ENCODE measurements at regions not wholly inside any gene's neighbourhood (a gene's known extent, or its start where the extent isn't known, plus 50 kb on each side); places are given as distances from the start of the nearest gene placed in this dataset.

GRCh38 chr19:28372576-28373247 lies 840.2 kb downstream of the UQCRFS1 start:
- WGBS (ENCODE audit: extremely low coverage, insufficient read length, low lambda C conversion rate), result no CpG with 5 or more reads among the region's 4 CpGs
- Histone ChIP-seq H2BK120ac (ENCODE audit: low read depth, low read length, poor library complexity, severe bottlenecking) (no peak overlapping the region), H2AK5ac (ENCODE audit: insufficient read length, low read length) (no peak overlapping the region), H2BK5ac (ENCODE audit: insufficient read length, low read length) (no peak overlapping the region), H3K27ac (ENCODE audit: insufficient read length, low read depth, low read length) (no peak overlapping the region), H3K9ac (ENCODE audit: extremely low read depth, insufficient read length, low read length) (no peak overlapping the region), H2AFZ (ENCODE audit: low read length) (no peak overlapping the region), H4K91ac (ENCODE audit: insufficient read length, low read depth, low read length) (no peak overlapping the region), H2BK15ac (ENCODE audit: low read depth, low read length) (no peak overlapping the region), H3K9me3 (ENCODE audit: control insufficient read depth, low read depth, low read length) (no peaks in the 10 kb centered on the region), H3K18ac (ENCODE audit: insufficient read length, low read depth, low read length) (no peak overlapping the region), H2BK20ac (ENCODE audit: low read depth, low read length, poor library complexity, severe bottlenecking) (no peak overlapping the region), H3K4me2 (ENCODE audit: insufficient read depth, insufficient read length, low read length) (no peak overlapping the region), H3K79me2 (ENCODE audit: insufficient read depth, low read length) (no peaks in the 10 kb centered on the region), H3K14ac (ENCODE audit: insufficient read depth, low read length) (no peak overlapping the region), H3K4ac (ENCODE audit: low read depth, low read length) (no peak overlapping the region), H3K56ac (ENCODE audit: insufficient read length, low read depth, low read length) (no peak overlapping the region), H4K20me1 (ENCODE audit: control insufficient read depth, insufficient read depth, insufficient read length) (no peaks in the 10 kb centered on the region), H3K79me1 (ENCODE audit: insufficient read depth, low read depth, low read length, poor library complexity, severe bottlenecking) (no peaks in the 10 kb centered on the region), H3K23ac (ENCODE audit: insufficient read length, low read depth, low read length) (no peak overlapping the region), H3T11ph (ENCODE audit: low read length) (no peak overlapping the region), H3K23me2 (ENCODE audit: insufficient read length, low read depth, low read length, poor library complexity, severe bottlenecking) (no peaks in the 10 kb centered on the region), H4K5ac (ENCODE audit: insufficient read length, low read depth, low read length) (no peak overlapping the region), H4K8ac (replicated peaks; ENCODE audit: insufficient read length, low read depth, low read length) (no peak overlapping the region), H2BK12ac (ENCODE audit: insufficient read length, low read depth, low read length) (no peak overlapping the region), H3K4me1 (ENCODE audit: insufficient read depth, low read length) (no peaks in the 10 kb centered on the region), H3K27me3 (ENCODE audit: insufficient read depth, low read length) (no peaks in the 10 kb centered on the region)
- no peaks in the 10 kb centered on the region for H3K36me3 Mint-ChIP-seq (ENCODE audit: insufficient read depth in 1 of 3, low read depth in 3 of 3)
- H3K27ac Mint-ChIP-seq, result no peak overlapping the region
- H3K4me3 Mint-ChIP-seq, result no peak overlapping the region
- DNase-seq, result no peak
- no peaks in the 10 kb centered on the region for H3K27me3 Mint-ChIP-seq (ENCODE audit: low read depth)
- peaks cover 2% of the 10 kb centered on the region in 2 experiments; a peak in 3 of 5 replicates for H3K9me3 Mint-ChIP-seq
- no peak for TF ChIP-seq CTCF (conservative IDR thresholded peaks at IDR 0.05)
- H3K4me1 Mint-ChIP-seq, result peaks cover 0 to 6% of the 10 kb centered on the region in 2 experiments; a peak in 1 of 4 replicates
